Neural cell (in vitro differentiated cells): ENCODE measurements at regions not wholly inside any gene's neighbourhood (a gene's known extent, or its start where the extent isn't known, plus 50 kb on each side); places are given as distances from the start of the nearest gene placed in this dataset.

ENCODE experiments used
- H2AFZ ChIP-seq: fragments of 200-600, 300-800 bp; sonication (generic), shearing (Covaris generic); 2 replicates; pipeline ENCODE4 v1.6.0; 2014; ENCODE audit warnings: low read depth, mild to moderate bottlenecking, antibody characterized with exemption, low read length, moderate library complexity
- H3F3A ChIP-seq: fragments of 200-600 bp; shearing (Covaris generic); 2 replicates; pipeline ENCODE4 v1.6.1; 2016; ENCODE audit warnings: mild to moderate bottlenecking, moderate library complexity, mixed read lengths, antibody characterized with exemption, low read length; ENCODE audit not compliant: insufficient read depth, poor library complexity, severe bottlenecking
- H3K27ac ChIP-seq: fragments of 200-600, 300-800 bp; sonication (generic), shearing (Covaris generic); 2 replicates; pipeline ENCODE4 v1.5.1; 2014; ENCODE audit warnings: mild to moderate bottlenecking, low read length, moderate library complexity
- H3K27me3 ChIP-seq: fragments of 300-800, 200-600 bp; sonication (generic), shearing (Covaris generic); 2 replicates; pipeline ENCODE4 v1.6.0; 2014; ENCODE audit warnings: mild to moderate bottlenecking, low read depth, low read length, moderate library complexity; ENCODE audit not compliant: insufficient read depth
- H3K36me3 ChIP-seq: fragments of 300-800, 200-600 bp; sonication (generic), shearing (Covaris generic); 2 replicates; pipeline ENCODE4 v1.5.1; 2014; ENCODE audit warnings: mild to moderate bottlenecking, antibody characterized with exemption, low read length, moderate library complexity; ENCODE audit not compliant: insufficient read depth
- H3K4me2 ChIP-seq: fragments of 300-800, 200-600 bp; sonication (generic), shearing (Covaris generic); 2 replicates; pipeline ENCODE4 v1.6.0; 2014; ENCODE audit warnings: mild to moderate bottlenecking, low read length
- H3K4me3 ChIP-seq: fragments of 300-800, 200-600 bp; sonication (generic), shearing (Covaris generic); 2 replicates; pipeline ENCODE4 v1.5.1; 2014; ENCODE audit warnings: mild to moderate bottlenecking, low read length, moderate library complexity
- H3K79me2 ChIP-seq: fragments of 200-600 bp; shearing (Covaris generic); replicated peaks from 2 replicates; pipeline ENCODE4 v1.6.0; 2014; ENCODE audit warnings: mild to moderate bottlenecking, low read length, moderate library complexity; ENCODE audit not compliant: insufficient read depth
- H3K9ac ChIP-seq: fragments of 300-800, 200-600 bp; sonication (generic), shearing (Covaris generic); 2 replicates; pipeline ENCODE4 v1.6.1; 2016; ENCODE audit warnings: mild to moderate bottlenecking, low read length, mixed read lengths
- H3K9me2 ChIP-seq: fragments of 200-600 bp; shearing (Covaris generic); 2 replicates; pipeline ENCODE4 v1.6.1; 2016; ENCODE audit warnings: mild to moderate bottlenecking, low read length, mixed read lengths; ENCODE audit not compliant: insufficient read depth
- H3K9me3 ChIP-seq: fragments of 200-600, 300-800 bp; sonication (generic), shearing (Covaris generic); 2 replicates; pipeline ENCODE4 v1.6.1; 2016; ENCODE audit warnings: mild to moderate bottlenecking, mixed run types, low read length, moderate library complexity, mixed read lengths
- H4K20me1 ChIP-seq: fragments of 200-600 bp; shearing (Covaris generic); 2 replicates; pipeline ENCODE4 v1.6.1; 2016; ENCODE audit warnings: mild to moderate bottlenecking, mixed run types; ENCODE audit not compliant: insufficient read depth
- CTCF ChIP-seq: fragments of 450-650 bp; IDR thresholded peaks from 2 replicates; pipeline ENCODE4 v1.5.1; 2014; ENCODE audit warnings: antibody characterized with exemption, mild to moderate bottlenecking, moderate library complexity; ENCODE audit not compliant: poor library complexity, severe bottlenecking
- EP300 ChIP-seq: fragments of 450-650 bp; conservative IDR thresholded peaks from 2 replicates; pipeline ENCODE4 v1.6.1; 2014; ENCODE audit warnings: antibody characterized with exemption, mild to moderate bottlenecking, moderate library complexity; ENCODE audit not compliant: poor library complexity, severe bottlenecking
- EZH2 ChIP-seq: fragments of 200-600, 300-800 bp; shearing (Covaris generic), sonication (generic); IDR thresholded peaks from 2 replicates; pipeline ENCODE4 v1.6.1; 2014; ENCODE audit warnings: antibody characterized with exemption, low read length, borderline replicate concordance, mild to moderate bottlenecking; ENCODE audit not compliant: insufficient read depth, poor library complexity, severe bottlenecking
- MXI1 ChIP-seq: fragments of 450-650 bp; conservative IDR thresholded peaks from 2 replicates; pipeline ENCODE4 v1.6.1; 2014; ENCODE audit warnings: antibody characterized with exemption, mild to moderate bottlenecking; ENCODE audit not compliant: poor library complexity, severe bottlenecking
- POLR2AphosphoS5 ChIP-seq: IDR thresholded peaks from 2 replicates; pipeline ENCODE4 v1.6.1; 2012
- RAD21 ChIP-seq: fragments of 450-650 bp; conservative IDR thresholded peaks from 2 replicates; pipeline ENCODE4 v1.6.1; 2014; ENCODE audit warnings: antibody characterized with exemption, mild to moderate bottlenecking, moderate library complexity
- REST ChIP-seq: IDR thresholded peaks from 2 replicates; pipeline ENCODE4 v1.6.1; 2012; ENCODE audit warnings: borderline replicate concordance
- SMC3 ChIP-seq: fragments of 450-650 bp; conservative IDR thresholded peaks from 2 replicates; pipeline ENCODE4 v1.6.1; 2014; ENCODE audit warnings: antibody characterized with exemption, mild to moderate bottlenecking, moderate library complexity; ENCODE audit not compliant: poor library complexity
- TAF1 ChIP-seq: IDR thresholded peaks from 2 replicates; pipeline ENCODE4 v1.6.1; 2012; ENCODE audit warnings: low read depth

GRCh38 chr11:122319691-122320620, 203.9 kb upstream of the BLID start:
- Histone ChIP-seq H3K9ac (no peak overlapping the region), H3K9me2 (no peaks in the 10 kb centered on the region), H3K4me3 (no peak overlapping the region), H2AFZ (no peak overlapping the region), H3K36me3 (no peaks in the 10 kb centered on the region), H3K27me3 (no peaks in the 10 kb centered on the region), H4K20me1 (no peaks in the 10 kb centered on the region), H3K27ac (no peak overlapping the region), H3K9me3 (no peaks in the 10 kb centered on the region), H3K79me2 (no peaks in the 10 kb centered on the region), H3F3A (no peaks in the 10 kb centered on the region), H3K4me2 (no peak overlapping the region)
- TF ChIP-seq TAF1 = no peak
- no peak for TF ChIP-seq EP300
- TF ChIP-seq RAD21 = no peak
- TF ChIP-seq MXI1 = no peak
- no peak for TF ChIP-seq CTCF

- Histone ChIP-seq H3K4me2 (no peak overlapping the region), H3K4me3 (no peak overlapping the region), H3K9ac (no peak overlapping the region), H2AFZ (no peak overlapping the region), H3K79me2 (no peaks in the 10 kb centered on the region), H3F3A (no peaks in the 10 kb centered on the region), H4K20me1 (no peaks in the 10 kb centered on the region), H3K27ac (no peak overlapping the region), H3K9me3 (no peaks in the 10 kb centered on the region), H3K27me3 (no peaks in the 10 kb centered on the region), H3K9me2 (no peaks in the 10 kb centered on the region), H3K36me3 (no peaks in the 10 kb centered on the region)
- TF ChIP-seq SMC3 = no peak
- TF ChIP-seq POLR2AphosphoS5 = no peak
- no peak for TF ChIP-seq EP300
- no peak for TF ChIP-seq TAF1
Observed at GRCh38 chr11:122319085-122319484, 203.1 kb upstream of the BLID start.

- Histone ChIP-seq H3K9me2 (no peaks in the 10 kb centered on the region), H3K9me3 (no peaks in the 10 kb centered on the region), H3K36me3 (no peaks in the 10 kb centered on the region), H3K27me3 (no peaks in the 10 kb centered on the region), H3K4me3 (no peak overlapping the region), H3F3A (no peaks in the 10 kb centered on the region), H3K9ac (peak overlapping the region; percentile 7), H3K79me2 (no peaks in the 10 kb centered on the region), H4K20me1 (no peaks in the 10 kb centered on the region), H3K27ac (peak overlapping the region; percentile 43), H2AFZ (no peak overlapping the region), H3K4me2 (no peak overlapping the region)
- no peak for TF ChIP-seq MXI1
- TF ChIP-seq SMC3 = peak; percentile 20
- peak; percentile 74 for TF ChIP-seq EP300
- TF ChIP-seq RAD21 = peak; percentile 50
- TF ChIP-seq REST = peak; percentile 98
- peak; percentile 59 for TF ChIP-seq POLR2AphosphoS5
- no peak for TF ChIP-seq EZH2
- TF ChIP-seq CTCF = no peak
- no peak for TF ChIP-seq TAF1
Observed at GRCh38 chr11:122317305-122317704, 201.3 kb upstream of the BLID start.
